Activated T-cell treated with anti-CD3 and anti-CD28 coated beads, Interleukin-2, amount 50 U/mL, for 72 hours (primary cell): ENCODE measurements at regions not wholly inside any gene's neighbourhood (a gene's known extent, or its start where the extent isn't known, plus 50 kb on each side); places are given as distances from the start of the nearest gene placed in this dataset.
"Not testable (repeated sequence)": the region's sequence is repeated elsewhere in the genome, so short reads cannot be mapped to it uniquely, and the experiment has no call there.

Experiments used
- ATAC-seq, 2 donors: fragments of 150-1000 bp; cut with Tn5 transposase; replicated peaks in 1 of 2; 2 replicates each; pipeline ENCODE4 v1.10.0; 2021; ENCODE audit warnings: moderate library complexity in 2 of 2, mild to moderate bottlenecking in 1 of 2
- DNase-seq, 2 donors: peaks; one replicate each; pipeline ENCODE4 v3.0.0; 2021 to 2022; ENCODE audit warnings: mixed read lengths in 1 of 2
- H3K27ac Mint-ChIP-seq: one replicate; pipeline ENCODE4 v1.8.0; 2022; ENCODE audit warnings: mild to moderate bottlenecking, moderate library complexity, mixed read lengths
- H3K27me3 Mint-ChIP-seq: one replicate; pipeline ENCODE4 v1.8.0; 2022; ENCODE audit warnings: low read depth, mixed read lengths
- H3K36me3 Mint-ChIP-seq, 2 donors: one replicate each; pipeline ENCODE4 v1.8.0; 2022; ENCODE audit warnings: mixed read lengths in 2 of 2, mild to moderate bottlenecking in 1 of 2; ENCODE audit not compliant: insufficient read depth in 2 of 2
- H3K4me1 Mint-ChIP-seq: one replicate; pipeline ENCODE4 v1.8.0; 2022; ENCODE audit warnings: low read depth, mixed read lengths
- H3K4me3 Mint-ChIP-seq, 2 donors: one replicate each; pipeline ENCODE4 v1.8.0; 2022; ENCODE audit warnings: mild to moderate bottlenecking in 2 of 2, mixed read lengths in 2 of 2, moderate library complexity in 2 of 2
- H3K9me3 Mint-ChIP-seq, 2 donors: one replicate each; pipeline ENCODE4 v1.8.0; 2022; ENCODE audit warnings: mixed read lengths in 2 of 2

DNA sequence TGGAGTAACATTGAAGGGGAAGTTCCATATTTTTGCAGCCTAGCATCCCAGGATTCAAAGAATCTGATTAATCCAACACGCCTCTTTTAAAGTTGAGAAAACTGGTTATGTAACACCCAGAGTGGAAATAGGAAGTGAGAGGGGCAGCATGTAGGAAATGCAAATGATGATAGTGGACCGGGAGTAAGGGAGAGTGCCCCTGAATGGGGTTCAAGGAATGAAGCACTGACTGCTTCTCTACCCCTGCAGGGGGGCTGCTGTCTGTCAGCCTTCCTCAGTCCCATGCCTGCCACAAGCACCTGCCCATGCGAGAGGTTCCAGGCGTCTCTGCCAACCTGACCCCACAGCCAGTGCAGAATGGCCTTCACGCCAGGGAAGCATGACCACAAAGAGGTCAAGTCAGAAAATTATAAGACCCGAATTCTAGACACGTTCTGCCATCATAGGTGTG lies 126.5 kb upstream of the CCND2 start:
- Mint-ChIP-seq H3K36me3 (peaks cover 6 to 7% of the 10 kb centered on the region in 2 donors), H3K27me3 (no peaks in the 10 kb centered on the region), H3K27ac (peak overlapping the region; percentile 89), H3K4me1 (peaks cover 99% of the 10 kb centered on the region), H3K9me3 (peaks cover 5% of the 10 kb centered on the region in 2 donors), H3K4me3 (peak overlapping the region; percentile 66 to 80)
- DNase-seq (peak in 1 of 2 donors; percentile 5), ATAC-seq (no peak)

DNA sequence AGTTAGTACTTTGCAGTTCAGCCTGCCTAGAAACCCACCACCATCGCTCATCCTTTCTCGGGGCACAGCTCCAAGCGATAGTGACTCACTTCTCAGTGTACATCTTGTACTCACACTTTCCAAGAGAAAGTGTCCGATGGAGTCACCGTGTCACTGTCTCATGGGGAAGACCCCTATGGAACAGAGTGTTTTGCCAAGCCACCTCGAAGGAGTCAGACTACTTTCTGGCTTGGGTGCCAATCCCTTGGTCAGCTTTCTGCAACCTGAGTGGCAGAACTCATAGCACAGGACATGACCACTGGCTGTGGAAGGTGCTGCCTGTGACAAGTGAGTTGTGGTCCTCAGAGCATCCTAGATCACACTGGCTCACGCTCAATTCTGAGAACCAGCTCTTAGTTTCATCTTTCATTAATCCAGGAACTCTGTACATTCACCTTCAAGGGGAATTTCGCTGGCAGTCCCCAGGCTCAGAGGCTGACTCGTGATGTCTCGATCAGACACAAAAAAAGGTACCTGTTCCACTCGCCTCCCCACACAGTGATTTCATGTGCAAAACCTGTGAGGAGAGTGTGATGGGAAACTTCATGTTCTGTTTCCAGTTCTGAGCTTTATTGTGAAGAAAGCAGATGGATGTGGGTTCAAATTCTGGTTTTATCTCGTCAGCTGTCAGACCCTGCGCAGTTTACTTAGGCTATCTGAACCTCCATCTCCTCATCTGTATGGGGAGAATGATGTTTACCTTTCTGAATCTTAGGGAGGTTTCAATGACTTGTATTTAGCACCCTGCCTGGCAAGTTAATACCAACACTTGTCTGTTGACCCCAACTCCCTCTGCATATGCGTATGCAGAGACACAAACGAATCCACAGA lies 127.3 kb upstream of the CCND2 start:
- DNase-seq (peak; percentile 72 to 84), ATAC-seq (peak; percentile 70 to 72)
- Mint-ChIP-seq H3K27me3 (no peaks in the 10 kb centered on the region), H3K9me3 (peaks cover 2 to 3% of the 10 kb centered on the region in 2 donors), H3K36me3 (peaks cover 3 to 7% of the 10 kb centered on the region in 2 donors), H3K4me3 (peak overlapping the region; percentile 66 to 80), H3K27ac (peak overlapping the region; percentile 89), H3K4me1 (peaks cover 99% of the 10 kb centered on the region)

DNA sequence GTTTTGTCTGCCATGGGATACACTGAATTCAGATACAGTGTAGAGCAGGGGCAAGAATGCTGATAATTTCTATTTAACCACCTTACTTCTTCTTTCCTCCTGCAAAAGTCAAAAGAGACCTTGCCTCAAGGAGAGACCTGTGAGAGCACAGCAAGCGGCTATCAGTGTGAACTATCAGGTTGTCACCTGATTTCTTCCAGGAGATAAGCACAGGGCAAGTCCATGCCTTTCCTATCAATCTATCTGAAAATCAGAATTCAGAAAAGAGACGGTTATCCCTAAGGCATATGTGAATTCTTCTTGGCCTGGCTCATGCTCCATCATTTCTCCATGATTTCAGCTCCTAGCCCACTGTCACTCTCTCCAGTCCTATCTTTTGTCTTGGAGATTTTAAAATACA lies 128.9 kb upstream of the CCND2 start:
- no peaks in the 10 kb centered on the region for H3K27me3 Mint-ChIP-seq
- H3K27ac Mint-ChIP-seq, result no peak overlapping the region
- DNase-seq, result no peak
- H3K4me1 Mint-ChIP-seq, result peaks cover 99% of the 10 kb centered on the region
- no peak for ATAC-seq
- H3K36me3 Mint-ChIP-seq, result peaks cover 0 to 4% of the 10 kb centered on the region in 2 donors
- H3K9me3 Mint-ChIP-seq, result no peaks in the 10 kb centered on the region
- H3K4me3 Mint-ChIP-seq, result peak overlapping the region; percentile 66 to 80

DNA sequence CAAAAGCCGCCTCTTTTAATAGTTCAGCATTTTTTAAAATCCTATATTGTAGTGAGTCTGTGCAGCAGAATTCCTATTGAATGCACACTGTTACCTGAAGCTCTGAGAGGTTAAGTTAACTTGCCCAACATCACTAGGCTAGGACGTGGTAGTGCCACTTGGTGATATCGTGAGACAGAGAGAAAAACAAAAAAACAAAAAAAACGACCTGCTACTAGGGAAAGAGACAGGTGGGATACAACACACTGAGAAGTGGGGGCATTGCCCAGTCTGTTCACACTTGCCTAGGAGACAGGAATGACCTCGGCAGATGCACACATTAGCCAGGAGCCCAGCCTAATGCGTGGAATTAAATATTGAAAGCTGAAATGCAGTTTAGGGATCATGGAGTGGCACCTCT lies 129.7 kb upstream of the CCND2 start:
- Mint-ChIP-seq H3K4me1 (peaks cover 100% of the 10 kb centered on the region), H3K4me3 (peak overlapping the region; percentile 26 to 80), H3K36me3 (peaks cover 3 to 9% of the 10 kb centered on the region in 2 donors), H3K9me3 (no peaks in the 10 kb centered on the region), H3K27ac (peak overlapping the region; percentile 47), H3K27me3 (no peaks in the 10 kb centered on the region)
- no peak for ATAC-seq
- DNase-seq, result no peak

DNA sequence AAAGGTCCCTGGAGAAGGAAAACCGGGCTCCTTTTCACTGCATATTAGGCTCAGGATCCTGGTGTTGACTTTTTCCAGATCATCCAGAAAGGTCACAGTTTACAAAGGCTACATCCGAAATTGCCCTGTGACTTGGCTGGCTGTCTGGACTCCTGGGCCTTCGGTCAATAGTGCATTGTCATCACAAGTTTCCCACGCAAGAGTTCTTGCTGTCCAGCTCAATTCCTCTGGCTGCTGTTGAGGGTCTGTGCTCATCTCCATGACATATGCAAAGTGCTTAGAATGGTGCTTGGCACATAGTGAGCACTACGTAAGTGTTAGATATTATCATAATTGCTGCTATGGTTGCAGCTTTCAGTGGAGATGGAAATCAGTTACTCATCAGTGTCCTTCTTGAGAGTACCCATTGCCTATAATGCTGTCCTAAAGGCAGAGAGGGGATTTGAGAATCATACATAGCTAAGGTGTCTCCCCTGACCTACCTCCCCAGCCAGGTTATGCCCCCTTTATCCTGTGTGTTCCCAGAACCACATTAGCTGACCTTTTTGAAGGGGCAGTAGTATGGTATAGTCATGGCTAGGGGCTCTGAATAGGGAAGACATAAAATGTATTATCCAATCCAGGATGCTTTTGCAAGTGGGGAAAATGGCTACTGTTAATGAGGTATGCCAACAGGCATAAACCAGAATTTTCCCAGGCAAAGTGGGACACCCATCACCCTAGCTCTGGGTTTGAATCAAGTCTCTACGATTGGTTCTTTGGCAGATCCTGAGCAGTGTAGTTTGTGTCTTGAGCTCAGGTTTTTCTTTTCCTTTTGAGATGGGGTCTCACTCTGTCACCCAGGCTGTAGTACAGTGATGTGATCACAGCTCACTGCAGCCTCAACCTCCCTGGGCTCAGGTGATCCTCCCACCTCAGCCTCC lies 132.0 kb upstream of the CCND2 start:
- H3K27ac Mint-ChIP-seq, result peak overlapping the region; percentile 44
- ATAC-seq (peak; percentile 33 to 35), DNase-seq (no peak)
- peak overlapping the region; percentile 76 to 91 for H3K4me3 Mint-ChIP-seq
- peaks cover 100% of the 10 kb centered on the region for H3K4me1 Mint-ChIP-seq
- peaks cover 5 to 9% of the 10 kb centered on the region in 2 donors for H3K36me3 Mint-ChIP-seq
- no peaks in the 10 kb centered on the region for H3K27me3 Mint-ChIP-seq
- H3K9me3 Mint-ChIP-seq, result no peaks in the 10 kb centered on the region

DNA sequence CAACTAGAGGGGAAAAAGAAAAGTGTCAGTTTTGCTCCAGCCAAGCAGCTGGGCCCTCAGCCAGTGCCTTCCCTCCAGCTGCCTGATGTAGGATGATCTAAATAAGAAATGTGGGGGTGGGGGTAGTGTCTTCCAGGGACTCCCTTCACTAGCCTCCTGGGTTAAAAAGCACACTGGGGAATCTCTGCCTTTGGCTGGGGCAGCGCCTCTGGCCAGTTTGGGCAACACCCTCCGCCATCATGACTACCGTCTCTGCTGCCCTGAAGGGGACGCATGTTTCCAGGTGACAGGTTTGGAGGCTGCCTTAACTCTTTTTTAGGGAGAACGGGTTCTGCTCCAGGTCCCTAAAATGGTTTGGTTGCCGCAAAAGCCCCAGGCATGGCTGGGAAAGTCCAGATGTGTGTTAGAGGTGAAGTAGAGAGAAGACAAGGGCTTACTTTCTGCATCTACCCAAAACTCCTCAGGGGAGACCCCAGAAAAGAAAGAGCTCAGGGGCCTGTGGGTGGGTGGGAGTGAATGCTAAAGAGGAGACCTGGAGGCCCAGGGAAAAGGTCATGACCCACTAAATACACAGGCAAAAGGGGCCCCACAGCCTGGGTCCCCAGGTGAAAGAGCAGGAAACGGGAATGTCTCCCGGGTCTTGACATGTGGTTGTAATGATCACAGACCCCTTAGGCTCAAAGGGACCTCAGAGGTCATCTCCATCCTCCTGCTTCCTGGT lies 132.8 kb upstream of the CCND2 start:
- ATAC-seq (no peak), DNase-seq (no peak)
- Mint-ChIP-seq H3K9me3 (no peaks in the 10 kb centered on the region), H3K4me3 (peak overlapping the region; percentile 4 to 91), H3K36me3 (peaks cover 5 to 9% of the 10 kb centered on the region in 2 donors), H3K27ac (peak overlapping the region; percentile 4), H3K4me1 (peaks cover 100% of the 10 kb centered on the region), H3K27me3 (no peaks in the 10 kb centered on the region)

DNA sequence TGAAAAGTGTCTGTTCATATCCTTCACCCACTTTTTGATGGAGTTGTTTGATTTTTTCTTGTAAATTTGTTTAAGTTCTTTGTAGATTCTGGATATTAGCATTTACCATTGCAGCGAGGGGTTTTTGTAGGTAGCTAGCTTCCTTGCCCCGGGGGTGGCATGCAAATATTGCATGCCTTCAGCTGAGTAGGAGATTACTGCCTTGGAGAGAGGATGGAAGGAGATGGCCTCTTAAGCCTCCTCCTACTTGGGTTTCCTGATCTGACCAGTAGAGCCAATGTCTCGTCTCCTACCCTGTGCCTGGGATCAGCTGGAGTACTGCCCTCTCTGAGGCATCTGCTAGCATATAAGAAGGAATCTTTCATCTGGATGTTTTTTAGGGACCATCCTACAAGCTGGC lies 134.4 kb upstream of the CCND2 start:
- Mint-ChIP-seq H3K27ac (no peak overlapping the region), H3K36me3 (peaks cover 8 to 9% of the 10 kb centered on the region in 2 donors), H3K4me3 (no peak overlapping the region), H3K27me3 (no peaks in the 10 kb centered on the region), H3K4me1 (peaks cover 100% of the 10 kb centered on the region), H3K9me3 (no peaks in the 10 kb centered on the region)
- DNase-seq, result no peak
- no peak for ATAC-seq

DNA sequence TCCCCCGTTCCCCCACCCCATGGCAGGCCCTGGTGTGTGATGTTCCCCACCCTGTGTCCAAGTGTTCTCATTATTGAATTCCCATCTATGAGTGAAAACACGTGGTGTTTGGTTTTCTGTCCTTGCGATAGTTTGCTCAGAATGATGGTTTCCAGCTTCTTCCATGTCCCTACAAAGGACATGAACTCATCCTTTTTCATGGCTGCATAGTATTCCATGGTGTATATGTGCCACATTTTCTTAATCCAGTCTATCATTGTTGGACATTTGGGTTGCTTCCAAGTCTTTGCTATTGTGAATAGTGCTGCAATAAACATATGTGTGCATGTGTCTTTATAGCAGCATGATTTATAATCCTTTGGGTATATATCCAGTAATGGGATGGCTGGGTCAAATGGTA lies 135.0 kb upstream of the CCND2 start:
- not testable (repeated sequence) for DNase-seq, H3K27me3 Mint-ChIP-seq, H3K4me3 Mint-ChIP-seq, H3K27ac Mint-ChIP-seq, ATAC-seq, H3K9me3 Mint-ChIP-seq, H3K36me3 Mint-ChIP-seq
- H3K4me1 Mint-ChIP-seq, result peaks cover 100% of the 10 kb centered on the region

DNA sequence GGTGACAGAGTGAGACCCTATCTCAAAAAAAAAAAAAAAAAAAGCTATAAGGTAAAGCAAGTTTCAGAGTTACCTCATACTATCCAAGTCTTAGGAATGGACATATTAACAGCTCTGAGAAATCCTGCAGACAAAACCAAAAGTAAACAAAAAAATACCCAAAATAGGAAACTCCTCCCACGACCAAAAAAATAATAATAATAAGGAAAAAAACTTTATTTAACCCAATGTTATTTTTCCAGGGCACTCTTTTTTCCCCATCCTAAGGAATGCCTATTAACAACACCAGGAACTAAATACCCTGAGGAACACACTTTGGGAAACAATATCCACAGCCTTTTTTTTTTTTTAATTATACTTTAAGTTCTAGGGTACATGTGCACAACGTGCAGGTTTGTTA lies 135.5 kb upstream of the CCND2 start:
- no peak overlapping the region for H3K4me3 Mint-ChIP-seq
- H3K9me3 Mint-ChIP-seq, result no peaks in the 10 kb centered on the region
- no peak overlapping the region for H3K27ac Mint-ChIP-seq
- no peak for DNase-seq
- ATAC-seq, result no peak
- H3K27me3 Mint-ChIP-seq, result no peaks in the 10 kb centered on the region
- peaks cover 8 to 9% of the 10 kb centered on the region in 2 donors for H3K36me3 Mint-ChIP-seq
- peaks cover 100% of the 10 kb centered on the region for H3K4me1 Mint-ChIP-seq

DNA sequence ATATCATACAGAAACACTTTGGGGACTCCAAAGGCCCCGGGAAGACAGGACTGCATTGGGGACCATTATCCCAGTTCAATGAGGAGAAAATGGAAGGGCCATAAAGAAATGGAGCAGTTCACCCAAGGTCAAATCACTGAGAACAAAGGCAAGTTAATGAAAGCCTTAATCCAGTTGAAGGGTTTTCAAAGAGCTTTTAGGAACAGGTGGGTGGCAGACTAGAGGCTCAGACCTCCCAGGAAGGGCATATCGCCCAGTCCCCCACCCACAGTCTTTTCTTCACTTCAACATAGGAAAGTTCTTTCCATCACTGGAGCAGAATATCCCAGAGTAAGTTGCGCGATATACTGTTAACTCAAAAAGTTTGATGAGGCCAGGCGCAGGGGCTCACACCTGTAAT lies 136.1 kb upstream of the CCND2 start:
- Mint-ChIP-seq H3K4me1 (peaks cover 96% of the 10 kb centered on the region), H3K27ac (peak overlapping the region; percentile 79), H3K9me3 (no peaks in the 10 kb centered on the region), H3K27me3 (no peaks in the 10 kb centered on the region), H3K4me3 (peak overlapping the region in 1 of 2 donors; percentile 22), H3K36me3 (peaks cover 8 to 9% of the 10 kb centered on the region in 2 donors)
- DNase-seq, result no peak
- ATAC-seq, result no peak

DNA sequence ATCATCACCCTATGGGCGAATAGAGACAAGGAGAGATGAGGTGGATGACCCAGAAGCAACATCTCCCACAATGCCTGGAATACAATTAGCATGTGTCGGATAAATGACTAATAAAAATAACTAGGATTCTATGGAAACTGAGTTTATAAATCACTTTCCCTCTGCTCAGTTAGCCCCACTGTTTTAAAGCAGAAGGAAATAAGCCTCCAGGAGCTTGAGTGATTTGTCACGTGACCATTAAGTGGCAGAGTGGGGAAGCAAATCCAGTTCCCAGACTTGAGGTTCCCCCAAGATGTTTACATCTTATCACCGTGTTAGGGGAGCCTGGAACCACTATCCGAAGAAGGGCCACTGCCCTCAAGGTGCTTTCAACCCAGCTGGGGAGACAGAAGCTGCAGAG lies 136.5 kb upstream of the CCND2 start:
- DNase-seq, result no peak
- Mint-ChIP-seq H3K9me3 (no peaks in the 10 kb centered on the region), H3K4me1 (peaks cover 91% of the 10 kb centered on the region), H3K4me3 (peak overlapping the region; percentile 68 to 69), H3K36me3 (peaks cover 8 to 10% of the 10 kb centered on the region in 2 donors), H3K27ac (peak overlapping the region; percentile 79), H3K27me3 (no peaks in the 10 kb centered on the region)
- ATAC-seq, result no peak

DNA sequence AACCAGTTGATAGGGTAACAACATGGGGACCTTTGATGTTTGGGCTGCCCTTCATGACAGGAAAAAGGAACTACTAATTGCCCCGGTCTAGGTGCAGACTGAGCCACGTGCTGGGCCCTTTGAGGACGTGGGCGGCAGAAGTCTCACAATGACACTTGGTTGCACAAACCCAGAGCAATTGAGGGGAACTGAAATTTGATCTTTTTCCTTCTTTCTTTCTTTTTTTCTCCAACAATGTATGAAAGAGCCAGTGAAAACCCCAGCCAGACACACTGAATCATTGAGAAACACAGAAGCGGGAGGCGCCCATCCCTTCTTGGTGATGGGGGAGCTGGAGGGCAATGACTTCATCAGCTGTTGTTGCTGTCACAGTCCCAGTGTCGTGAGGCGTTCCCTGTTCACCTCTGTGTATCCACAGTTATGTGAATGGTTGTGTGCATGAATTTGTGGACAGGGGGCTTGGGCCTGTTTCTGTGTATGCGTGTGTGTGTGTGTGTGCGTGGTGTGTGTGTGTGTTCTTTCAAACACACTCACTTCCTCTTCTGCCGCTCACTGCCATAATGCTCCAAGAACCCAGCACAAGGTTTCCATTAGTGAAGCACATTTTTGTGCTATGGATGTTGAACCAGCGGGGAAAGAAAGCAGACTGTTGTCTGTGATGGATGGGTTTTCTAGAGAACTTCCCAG lies 137.5 kb upstream of the CCND2 start:
- no peaks in the 10 kb centered on the region for H3K27me3 Mint-ChIP-seq
- peak overlapping the region; percentile 79 for H3K27ac Mint-ChIP-seq
- peak; percentile 92 to 95 for ATAC-seq
- H3K36me3 Mint-ChIP-seq, result peaks cover 8 to 9% of the 10 kb centered on the region in 2 donors
- H3K9me3 Mint-ChIP-seq, result no peaks in the 10 kb centered on the region
- peak; percentile 78 to 85 for DNase-seq
- H3K4me1 Mint-ChIP-seq, result peaks cover 82% of the 10 kb centered on the region
- peak overlapping the region; percentile 68 to 69 for H3K4me3 Mint-ChIP-seq
